ENCODE measurements at regions not wholly inside any gene's neighbourhood (a gene's known extent, or its start where the extent isn't known, plus 50 kb on each side); places are given as distances from the start of the nearest gene placed in this dataset.

DNA sequence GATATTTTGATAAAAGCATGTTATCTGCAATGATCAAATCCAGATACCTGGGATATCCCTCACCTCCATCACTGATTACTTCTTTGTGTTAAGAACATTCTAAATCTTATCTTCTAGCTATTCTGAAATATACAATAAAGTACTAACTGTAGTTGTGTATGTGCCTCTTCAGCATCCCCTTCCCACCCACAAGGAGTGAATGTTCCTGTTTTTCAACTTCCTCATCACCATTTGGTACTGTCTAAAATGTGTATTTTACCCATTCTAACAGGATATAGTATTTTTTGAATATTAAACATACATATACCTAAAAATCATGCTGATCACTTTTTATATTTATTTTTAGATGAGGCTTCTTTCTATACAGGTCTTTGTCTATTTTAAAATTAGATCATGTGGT lies 1252.6 kb downstream of the TMEM121 start:
- H3K9ac ChIP-seq (ENCODE audit: low read depth in 1 of 2, low read length in 2 of 2): no peak overlapping the region
- H3K27me3 ChIP-seq (ENCODE audit: control insufficient read depth in 4 of 4, insufficient read depth in 4 of 4, low read length in 3 of 4): no peaks in the 10 kb centered on the region
- no peak for DNase-seq (ENCODE audit: low spot score)
- H3K9me3 ChIP-seq (ENCODE audit: control insufficient read depth in 4 of 4, low read length in 3 of 4): no peaks in the 10 kb centered on the region
- no peak overlapping the region for H3K27ac ChIP-seq (ENCODE audit: low read depth in 1 of 2, low read length in 2 of 2)
- TF ChIP-seq, protein P1, sequence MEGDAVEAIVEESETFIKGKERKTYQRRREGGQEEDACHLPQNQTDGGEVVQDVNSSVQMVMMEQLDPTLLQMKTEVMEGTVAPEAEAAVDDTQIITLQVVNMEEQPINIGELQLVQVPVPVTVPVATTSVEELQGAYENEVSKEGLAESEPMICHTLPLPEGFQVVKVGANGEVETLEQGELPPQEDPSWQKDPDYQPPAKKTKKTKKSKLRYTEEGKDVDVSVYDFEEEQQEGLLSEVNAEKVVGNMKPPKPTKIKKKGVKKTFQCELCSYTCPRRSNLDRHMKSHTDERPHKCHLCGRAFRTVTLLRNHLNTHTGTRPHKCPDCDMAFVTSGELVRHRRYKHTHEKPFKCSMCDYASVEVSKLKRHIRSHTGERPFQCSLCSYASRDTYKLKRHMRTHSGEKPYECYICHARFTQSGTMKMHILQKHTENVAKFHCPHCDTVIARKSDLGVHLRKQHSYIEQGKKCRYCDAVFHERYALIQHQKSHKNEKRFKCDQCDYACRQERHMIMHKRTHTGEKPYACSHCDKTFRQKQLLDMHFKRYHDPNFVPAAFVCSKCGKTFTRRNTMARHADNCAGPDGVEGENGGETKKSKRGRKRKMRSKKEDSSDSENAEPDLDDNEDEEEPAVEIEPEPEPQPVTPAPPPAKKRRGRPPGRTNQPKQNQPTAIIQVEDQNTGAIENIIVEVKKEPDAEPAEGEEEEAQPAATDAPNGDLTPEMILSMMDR (IDR thresholded peaks at IDR 0.05; ENCODE audit: low read depth, low read length, missing input control): no peak
- TF ChIP-seq JUND (IDR thresholded peaks at IDR 0.05) (no peak), HNF4G (IDR thresholded peaks at IDR 0.05) (no peak), FOXA1 (IDR thresholded peaks at IDR 0.05) (no peak), FOXA2 (IDR thresholded peaks at IDR 0.05) (no peak), RAD21 (IDR thresholded peaks at IDR 0.05) (no peak), YY1 (IDR thresholded peaks at IDR 0.05) (no peak), NR2F2 (IDR thresholded peaks at IDR 0.05) (no peak), HNF4A (conservative IDR thresholded peaks at IDR 0.05) (no peak), SP1 (IDR thresholded peaks at IDR 0.05) (no peak), RXRA (IDR thresholded peaks at IDR 0.05) (no peak), EGR1 (IDR thresholded peaks at IDR 0.05; ENCODE audit: low read depth in 2 of 2) (no peak)
- TF ChIP-seq, protein P2, sequence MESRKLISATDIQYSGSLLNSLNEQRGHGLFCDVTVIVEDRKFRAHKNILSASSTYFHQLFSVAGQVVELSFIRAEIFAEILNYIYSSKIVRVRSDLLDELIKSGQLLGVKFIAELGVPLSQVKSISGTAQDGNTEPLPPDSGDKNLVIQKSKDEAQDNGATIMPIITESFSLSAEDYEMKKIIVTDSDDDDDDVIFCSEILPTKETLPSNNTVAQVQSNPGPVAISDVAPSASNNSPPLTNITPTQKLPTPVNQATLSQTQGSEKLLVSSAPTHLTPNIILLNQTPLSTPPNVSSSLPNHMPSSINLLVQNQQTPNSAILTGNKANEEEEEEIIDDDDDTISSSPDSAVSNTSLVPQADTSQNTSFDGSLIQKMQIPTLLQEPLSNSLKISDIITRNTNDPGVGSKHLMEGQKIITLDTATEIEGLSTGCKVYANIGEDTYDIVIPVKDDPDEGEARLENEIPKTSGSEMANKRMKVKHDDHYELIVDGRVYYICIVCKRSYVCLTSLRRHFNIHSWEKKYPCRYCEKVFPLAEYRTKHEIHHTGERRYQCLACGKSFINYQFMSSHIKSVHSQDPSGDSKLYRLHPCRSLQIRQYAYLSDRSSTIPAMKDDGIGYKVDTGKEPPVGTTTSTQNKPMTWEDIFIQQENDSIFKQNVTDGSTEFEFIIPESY (IDR thresholded peaks at IDR 0.05): no peak
- TF ChIP-seq, protein P3, sequence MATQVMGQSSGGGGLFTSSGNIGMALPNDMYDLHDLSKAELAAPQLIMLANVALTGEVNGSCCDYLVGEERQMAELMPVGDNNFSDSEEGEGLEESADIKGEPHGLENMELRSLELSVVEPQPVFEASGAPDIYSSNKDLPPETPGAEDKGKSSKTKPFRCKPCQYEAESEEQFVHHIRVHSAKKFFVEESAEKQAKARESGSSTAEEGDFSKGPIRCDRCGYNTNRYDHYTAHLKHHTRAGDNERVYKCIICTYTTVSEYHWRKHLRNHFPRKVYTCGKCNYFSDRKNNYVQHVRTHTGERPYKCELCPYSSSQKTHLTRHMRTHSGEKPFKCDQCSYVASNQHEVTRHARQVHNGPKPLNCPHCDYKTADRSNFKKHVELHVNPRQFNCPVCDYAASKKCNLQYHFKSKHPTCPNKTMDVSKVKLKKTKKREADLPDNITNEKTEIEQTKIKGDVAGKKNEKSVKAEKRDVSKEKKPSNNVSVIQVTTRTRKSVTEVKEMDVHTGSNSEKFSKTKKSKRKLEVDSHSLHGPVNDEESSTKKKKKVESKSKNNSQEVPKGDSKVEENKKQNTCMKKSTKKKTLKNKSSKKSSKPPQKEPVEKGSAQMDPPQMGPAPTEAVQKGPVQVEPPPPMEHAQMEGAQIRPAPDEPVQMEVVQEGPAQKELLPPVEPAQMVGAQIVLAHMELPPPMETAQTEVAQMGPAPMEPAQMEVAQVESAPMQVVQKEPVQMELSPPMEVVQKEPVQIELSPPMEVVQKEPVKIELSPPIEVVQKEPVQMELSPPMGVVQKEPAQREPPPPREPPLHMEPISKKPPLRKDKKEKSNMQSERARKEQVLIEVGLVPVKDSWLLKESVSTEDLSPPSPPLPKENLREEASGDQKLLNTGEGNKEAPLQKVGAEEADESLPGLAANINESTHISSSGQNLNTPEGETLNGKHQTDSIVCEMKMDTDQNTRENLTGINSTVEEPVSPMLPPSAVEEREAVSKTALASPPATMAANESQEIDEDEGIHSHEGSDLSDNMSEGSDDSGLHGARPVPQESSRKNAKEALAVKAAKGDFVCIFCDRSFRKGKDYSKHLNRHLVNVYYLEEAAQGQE (IDR thresholded peaks at IDR 0.05): no peak
- TF ChIP-seq, protein P4, sequence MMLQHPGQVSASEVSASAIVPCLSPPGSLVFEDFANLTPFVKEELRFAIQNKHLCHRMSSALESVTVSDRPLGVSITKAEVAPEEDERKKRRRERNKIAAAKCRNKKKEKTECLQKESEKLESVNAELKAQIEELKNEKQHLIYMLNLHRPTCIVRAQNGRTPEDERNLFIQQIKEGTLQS (IDR thresholded peaks at IDR 0.05): no peak
- H3K36me3 ChIP-seq (ENCODE audit: control insufficient read depth in 4 of 4, insufficient read depth in 3 of 4, low read depth in 1 of 4, low read length in 3 of 4): no peaks in the 10 kb centered on the region
- H3K4me1 ChIP-seq (ENCODE audit: control insufficient read depth in 4 of 4, insufficient read depth in 4 of 4, low read length in 3 of 4): no peaks in the 10 kb centered on the region
- H3K4me3 ChIP-seq (ENCODE audit: low read depth in 1 of 3, low read length in 3 of 3): no peak overlapping the region

DNA sequence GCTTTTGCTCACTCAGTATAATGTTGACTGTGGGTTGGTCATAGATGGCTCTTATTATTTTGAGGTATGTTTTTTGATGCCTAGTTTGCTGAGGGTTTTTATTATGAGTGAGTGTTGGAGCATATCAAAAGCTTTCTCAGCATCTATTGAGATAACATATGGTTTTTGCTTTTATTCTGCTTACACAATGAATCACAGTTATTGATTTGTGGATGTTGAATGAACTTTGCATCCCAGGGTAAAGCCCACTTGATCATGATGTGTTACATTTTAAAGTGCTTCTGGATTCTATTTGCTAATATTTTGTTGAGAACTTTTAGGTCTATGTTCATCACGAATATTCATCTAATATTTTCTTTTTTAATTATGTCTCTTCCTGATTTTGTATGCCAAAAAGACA lies 1260.3 kb downstream of the TMEM121 start:
- DNase-seq (ENCODE audit: low spot score): no peak
- 20% methylated on average over 1 of the region's 1 CpG for WGBS
- Histone ChIP-seq H3K4me3 (ENCODE audit: low read depth in 1 of 3, low read length in 3 of 3) (no peak overlapping the region), H3K9me3 (ENCODE audit: control insufficient read depth in 4 of 4, low read length in 3 of 4) (no peaks in the 10 kb centered on the region), H3K27me3 (ENCODE audit: control insufficient read depth in 4 of 4, insufficient read depth in 4 of 4, low read length in 3 of 4) (peaks cover 0 to 2% (median 1%) of the 10 kb centered on the region in 4 donors), H3K27ac (ENCODE audit: low read depth in 1 of 2, low read length in 2 of 2) (no peak overlapping the region), H3K36me3 (ENCODE audit: control insufficient read depth in 4 of 4, insufficient read depth in 3 of 4, low read depth in 1 of 4, low read length in 3 of 4) (no peaks in the 10 kb centered on the region), H3K9ac (ENCODE audit: low read depth in 1 of 2, low read length in 2 of 2) (no peak overlapping the region), H3K4me1 (ENCODE audit: control insufficient read depth in 4 of 4, insufficient read depth in 4 of 4, low read length in 3 of 4) (no peaks in the 10 kb centered on the region)
- TF ChIP-seq GABPA (IDR thresholded peaks at IDR 0.05 in 1 of 2, conservative IDR thresholded peaks at IDR 0.05 in 1 of 2): no peak
- TF ChIP-seq, protein P2 (IDR thresholded peaks at IDR 0.05): no peak
- TF ChIP-seq FOXA2 (IDR thresholded peaks at IDR 0.05): no peak
- no peak for TF ChIP-seq HNF4A (conservative IDR thresholded peaks at IDR 0.05)
- no peak for TF ChIP-seq FOXA1 (IDR thresholded peaks at IDR 0.05)
- no peak for TF ChIP-seq EGR1 (IDR thresholded peaks at IDR 0.05; ENCODE audit: low read depth in 2 of 2)
- no peak for TF ChIP-seq JUND (IDR thresholded peaks at IDR 0.05)
